H9 (cell line): ENCODE measurements at regions not wholly inside any gene's neighbourhood (a gene's known extent, or its start where the extent isn't known, plus 50 kb on each side); places are given as distances from the start of the nearest gene placed in this dataset.

Experiments used
- DNase-seq: peaks from one replicate; pipeline ENCODE4 v3.0.0-alpha.2; 2017
- H2AFZ ChIP-seq: one replicate; pipeline ENCODE4 v1.6.1; 2013; ENCODE audit warnings: mild to moderate bottlenecking, low read length, control low read depth, moderate library complexity
- H2AK5ac ChIP-seq: 2 replicates; pipeline ENCODE4 v1.6.1; 2013; ENCODE audit warnings: low read length, control low read depth, mixed read lengths; ENCODE audit not compliant: insufficient read length
- H2BK120ac ChIP-seq: one replicate; pipeline ENCODE4 v1.6.1; 2013; ENCODE audit warnings: low read depth, mild to moderate bottlenecking, low read length, control low read depth, inconsistent platforms; ENCODE audit not compliant: poor library complexity, severe bottlenecking
- H2BK12ac ChIP-seq: 2 replicates; pipeline ENCODE4 v1.6.1; 2013; ENCODE audit warnings: low read length, control low read depth, mixed read lengths, low read depth; ENCODE audit not compliant: insufficient read length
- H2BK15ac ChIP-seq: 2 replicates; pipeline ENCODE4 v1.6.1; 2013; ENCODE audit warnings: low read depth, low read length, control low read depth
- H2BK20ac ChIP-seq: one replicate; pipeline ENCODE4 v1.6.1; 2013; ENCODE audit warnings: low read depth, mild to moderate bottlenecking, low read length, control low read depth, inconsistent platforms; ENCODE audit not compliant: poor library complexity, severe bottlenecking
- H2BK5ac ChIP-seq: 2 replicates; pipeline ENCODE4 v1.6.1; 2013; ENCODE audit warnings: low read length, control low read depth, mixed read lengths; ENCODE audit not compliant: insufficient read length
- H3K14ac ChIP-seq: 2 replicates; pipeline ENCODE4 v1.6.1; 2013; ENCODE audit warnings: low read length, control low read depth; ENCODE audit not compliant: insufficient read depth
- H3K18ac ChIP-seq: 2 replicates; pipeline ENCODE4 v1.6.1; 2013; ENCODE audit warnings: low read depth, mild to moderate bottlenecking, mixed read lengths, low read length, control low read depth; ENCODE audit not compliant: insufficient read length
- H3K23ac ChIP-seq: 2 replicates; pipeline ENCODE4 v1.6.1; 2013; ENCODE audit warnings: low read length, control low read depth, mixed read lengths, low read depth; ENCODE audit not compliant: insufficient read length
- H3K23me2 ChIP-seq: 2 replicates; pipeline ENCODE4 v1.6.1; 2013; ENCODE audit warnings: low read depth, mild to moderate bottlenecking, mixed read lengths, low read length, control low read depth; ENCODE audit not compliant: insufficient read length, poor library complexity, severe bottlenecking
- H3K27ac ChIP-seq: 2 replicates; pipeline ENCODE4 v1.5.1; 2013; ENCODE audit warnings: low read length, control low read depth, mixed read lengths, low read depth; ENCODE audit not compliant: insufficient read length
- H3K27me3 ChIP-seq: 2 replicates; pipeline ENCODE4 v1.6.1; 2013; ENCODE audit warnings: low read length, control low read depth, inconsistent platforms; ENCODE audit not compliant: insufficient read depth
- H3K4ac ChIP-seq: 2 replicates; pipeline ENCODE4 v1.6.1; 2013; ENCODE audit warnings: low read depth, mild to moderate bottlenecking, control low read depth, inconsistent platforms, low read length, moderate library complexity
- H3K4me1 ChIP-seq: 2 replicates; pipeline ENCODE4 v1.6.1; 2013; ENCODE audit warnings: low read length, control low read depth, inconsistent platforms; ENCODE audit not compliant: insufficient read depth
- H3K4me2 ChIP-seq: 2 replicates; pipeline ENCODE4 v1.6.1; 2013; ENCODE audit warnings: low read length, control low read depth, mixed read lengths; ENCODE audit not compliant: insufficient read length, insufficient read depth
- H3K56ac ChIP-seq: 2 replicates; pipeline ENCODE4 v1.6.1; 2013; ENCODE audit warnings: low read depth, mild to moderate bottlenecking, mixed read lengths, low read length, control low read depth; ENCODE audit not compliant: insufficient read length
- H3K79me1 ChIP-seq: 2 replicates; pipeline ENCODE4 v1.6.1; 2013; ENCODE audit warnings: low read depth, mild to moderate bottlenecking, moderate library complexity, low read length, control low read depth, inconsistent platforms; ENCODE audit not compliant: insufficient read depth, poor library complexity, severe bottlenecking
- H3K79me2 ChIP-seq: 2 replicates; pipeline ENCODE4 v1.6.1; 2013; ENCODE audit warnings: low read length, control low read depth, inconsistent platforms; ENCODE audit not compliant: insufficient read depth
- H3K9ac ChIP-seq: 2 replicates; pipeline ENCODE4 v1.6.1; 2013; ENCODE audit warnings: low read length, control low read depth, mixed read lengths; ENCODE audit not compliant: insufficient read length; ENCODE audit errors: extremely low read depth
- H3K9me3 ChIP-seq: one replicate; pipeline ENCODE4 v1.6.1; 2013; ENCODE audit warnings: low read depth, low read length, inconsistent platforms; ENCODE audit not compliant: control insufficient read depth
- H3T11ph ChIP-seq: one replicate; pipeline ENCODE4 v1.6.1; 2013; ENCODE audit warnings: mild to moderate bottlenecking, low read length, control low read depth, inconsistent platforms
- H4K20me1 ChIP-seq: one replicate; pipeline ENCODE4 v1.6.1; 2013; ENCODE audit not compliant: control insufficient read depth, insufficient read length, insufficient read depth
- H4K5ac ChIP-seq: 2 replicates; pipeline ENCODE4 v1.6.1; 2013; ENCODE audit warnings: low read depth, mild to moderate bottlenecking, mixed read lengths, low read length, control low read depth; ENCODE audit not compliant: insufficient read length
- H4K8ac ChIP-seq: replicated peaks from 2 replicates; pipeline ENCODE4 v1.6.1; 2013; ENCODE audit warnings: low read length, control low read depth, mixed read lengths, low read depth; ENCODE audit not compliant: insufficient read length
- H4K91ac ChIP-seq: 2 replicates; pipeline ENCODE4 v1.6.1; 2013; ENCODE audit warnings: low read depth, mild to moderate bottlenecking, moderate library complexity, mixed read lengths, low read length, control low read depth; ENCODE audit not compliant: insufficient read length
- H3K27ac Mint-ChIP-seq, 3 experiments: 2 replicates in 2 of 3; 3 replicates in 1 of 3; pipeline ENCODE4 v1.8.0; 2020 to 2021; ENCODE audit warnings: mixed read lengths in 3 of 3, mild to moderate bottlenecking in 1 of 3, moderate library complexity in 1 of 3
- H3K27me3 Mint-ChIP-seq: 2 replicates; pipeline ENCODE4 v1.8.0; 2021; ENCODE audit warnings: low read depth, mild to moderate bottlenecking, moderate library complexity, mixed read lengths
- H3K36me3 Mint-ChIP-seq, 3 experiments: 2 replicates in 2 of 3; 3 replicates in 1 of 3; pipeline ENCODE4 v1.8.0; 2020 to 2021; ENCODE audit warnings: low read depth in 3 of 3, mixed read lengths in 3 of 3; ENCODE audit not compliant: insufficient read depth in 1 of 3
- H3K4me1 Mint-ChIP-seq, 2 experiments: 2 replicates each; pipeline ENCODE4 v1.8.0; 2020; ENCODE audit warnings: mixed read lengths in 2 of 2
- H3K4me3 Mint-ChIP-seq, 2 experiments: 2 replicates in 1 of 2; 3 replicates in 1 of 2; pipeline ENCODE4 v1.8.0; 2020 to 2021; ENCODE audit warnings: mild to moderate bottlenecking in 2 of 2, mixed read lengths in 2 of 2, moderate library complexity in 1 of 2
- H3K9me3 Mint-ChIP-seq, 2 experiments: 2 replicates in 1 of 2; 3 replicates in 1 of 2; pipeline ENCODE4 v1.8.0; 2020; ENCODE audit warnings: mild to moderate bottlenecking in 2 of 2, mixed read lengths in 2 of 2, moderate library complexity in 1 of 2
- WGBS: extraction: QIAGEN DNeasy Blood & Tissue Kit; methylation state at CpG from one replicate; pipeline ENCODE4 v1.1.7; 2013; ENCODE audit warnings: missing lambda C conversion rate, low lambda C conversion rate, mixed read lengths; ENCODE audit not compliant: insufficient read length; ENCODE audit errors: extremely low coverage; 5-methylcytosine and 5-hydroxymethylcytosine counted together
- TF ChIP-seq, protein P1 (sequence below): fragments of 200-600 bp; sonication (generic); conservative IDR thresholded peaks from 3 replicates; pipeline ENCODE4 v1.8.0; 2021; ENCODE audit warnings: antibody characterized with exemption, mild to moderate bottlenecking

DNA sequence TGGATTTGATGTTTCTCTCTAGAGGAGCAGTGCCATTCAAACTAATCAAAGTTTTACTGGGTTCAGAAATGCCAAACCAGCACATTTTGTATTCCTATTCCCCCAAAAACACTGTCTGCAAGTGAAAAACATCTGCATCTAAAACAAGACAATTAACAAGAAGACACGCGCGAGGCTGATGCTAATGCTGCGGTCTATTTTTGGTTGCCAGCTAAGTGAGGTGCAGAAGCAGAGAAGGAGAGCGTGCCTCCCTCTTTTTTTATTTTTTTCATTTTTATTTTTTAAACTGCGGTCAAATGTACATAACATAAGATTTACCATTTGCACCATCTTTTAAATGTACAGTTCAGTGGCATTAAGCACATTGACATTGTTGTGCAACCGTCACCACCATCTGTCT, 641.1 kb downstream of the DHX35 start:
- TF ChIP-seq, protein P1, sequence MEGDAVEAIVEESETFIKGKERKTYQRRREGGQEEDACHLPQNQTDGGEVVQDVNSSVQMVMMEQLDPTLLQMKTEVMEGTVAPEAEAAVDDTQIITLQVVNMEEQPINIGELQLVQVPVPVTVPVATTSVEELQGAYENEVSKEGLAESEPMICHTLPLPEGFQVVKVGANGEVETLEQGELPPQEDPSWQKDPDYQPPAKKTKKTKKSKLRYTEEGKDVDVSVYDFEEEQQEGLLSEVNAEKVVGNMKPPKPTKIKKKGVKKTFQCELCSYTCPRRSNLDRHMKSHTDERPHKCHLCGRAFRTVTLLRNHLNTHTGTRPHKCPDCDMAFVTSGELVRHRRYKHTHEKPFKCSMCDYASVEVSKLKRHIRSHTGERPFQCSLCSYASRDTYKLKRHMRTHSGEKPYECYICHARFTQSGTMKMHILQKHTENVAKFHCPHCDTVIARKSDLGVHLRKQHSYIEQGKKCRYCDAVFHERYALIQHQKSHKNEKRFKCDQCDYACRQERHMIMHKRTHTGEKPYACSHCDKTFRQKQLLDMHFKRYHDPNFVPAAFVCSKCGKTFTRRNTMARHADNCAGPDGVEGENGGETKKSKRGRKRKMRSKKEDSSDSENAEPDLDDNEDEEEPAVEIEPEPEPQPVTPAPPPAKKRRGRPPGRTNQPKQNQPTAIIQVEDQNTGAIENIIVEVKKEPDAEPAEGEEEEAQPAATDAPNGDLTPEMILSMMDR: no peak
- H2BK20ac ChIP-seq: no peak overlapping the region
- H3K18ac ChIP-seq: no peak overlapping the region
- peaks cover 3% of the 10 kb centered on the region; the same call in 1 of the 2 replicates for H3K4me1 ChIP-seq
- H3K23ac ChIP-seq: no peak overlapping the region
- no peak overlapping the region for H3K27ac Mint-ChIP-seq
- H3K9me3 ChIP-seq: no peaks in the 10 kb centered on the region
- H2BK120ac ChIP-seq: no peak overlapping the region
- no peak overlapping the region for H3K4ac ChIP-seq
- H3K9ac ChIP-seq: no peak overlapping the region
- H3K14ac ChIP-seq: no peak overlapping the region
- H4K91ac ChIP-seq: no peak overlapping the region
- no peak overlapping the region for H3T11ph ChIP-seq
- H3K36me3 Mint-ChIP-seq: no peaks in the 10 kb centered on the region
- H4K8ac ChIP-seq: no peak overlapping the region
- H2BK12ac ChIP-seq: no peak overlapping the region
- no peaks in the 10 kb centered on the region; the same call in none of the 2 replicates for H3K27me3 Mint-ChIP-seq
- peaks cover 11 to 12% of the 10 kb centered on the region in 2 experiments for H3K4me1 Mint-ChIP-seq
- no peak overlapping the region for H4K5ac ChIP-seq
- H2BK5ac ChIP-seq: no peak overlapping the region
- H2BK15ac ChIP-seq: no peak overlapping the region
- H4K20me1 ChIP-seq: no peaks in the 10 kb centered on the region
- no peak overlapping the region for H3K27ac ChIP-seq
- no peaks in the 10 kb centered on the region for H3K79me1 ChIP-seq
- H3K79me2 ChIP-seq: no peaks in the 10 kb centered on the region
- no peak overlapping the region for H3K4me2 ChIP-seq
- no CpG with 5 or more reads among the region's 7 CpGs for WGBS
- no peak overlapping the region for H3K4me3 Mint-ChIP-seq
- no peaks in the 10 kb centered on the region for H3K27me3 ChIP-seq
- H2AK5ac ChIP-seq: no peak overlapping the region
- H3K56ac ChIP-seq: no peak overlapping the region
- no peaks in the 10 kb centered on the region for H3K23me2 ChIP-seq
- no peak overlapping the region for H2AFZ ChIP-seq
- DNase-seq: no peak
- H3K9me3 Mint-ChIP-seq: no peaks in the 10 kb centered on the region
